HFF-Myc (cell line): ENCODE measurements at regions not wholly inside any gene's neighbourhood (a gene's known extent, or its start where the extent isn't known, plus 50 kb on each side); places are given as distances from the start of the nearest gene placed in this dataset.

Experiments used
- DNase-seq: peaks from one replicate; pipeline ENCODE4 v3.0.0-alpha.2; 2011; ENCODE audit warnings: low read depth; ENCODE audit errors: extremely low read depth
- H3K4me3 ChIP-seq: replicated peaks from 2 replicates; pipeline ENCODE4 v1.5.1; 2011; ENCODE audit warnings: low read depth, mild to moderate bottlenecking, control low read depth, low read length
- CTCF ChIP-seq: IDR thresholded peaks from 2 replicates; pipeline ENCODE4 v1.5.1; 2012; ENCODE audit warnings: mild to moderate bottlenecking, low read depth, low read length, control low read depth; ENCODE audit errors: missing control alignments

GRCh38 chr1:48164571-48164970 is 57.9 kb upstream of the SLC5A9 start:
- no peak for DNase-seq
- H3K4me3 ChIP-seq, result no peak overlapping the region
- no peak for TF ChIP-seq CTCF

GRCh38 chr1:48160486-48161132 is 61.9 kb upstream of the SLC5A9 start:
- TF ChIP-seq CTCF, result no peak
- H3K4me3 ChIP-seq, result no peak overlapping the region
- no peak for DNase-seq

- TF ChIP-seq CTCF, result no peak
- no peak overlapping the region for H3K4me3 ChIP-seq
- no peak for DNase-seq
Measured at GRCh38 chr1:48139275-48139674, 83.2 kb upstream of the SLC5A9 start.

GRCh38 chr1:48127735-48128685 is 94.5 kb upstream of the SLC5A9 start:
- no peak for TF ChIP-seq CTCF
- no peak overlapping the region for H3K4me3 ChIP-seq
- DNase-seq, result no peak

GRCh38 chr1:48123647-48124046 is 98.9 kb upstream of the SLC5A9 start:
- no peak for DNase-seq

GRCh38 chr1:48121955-48122354 is 100.6 kb upstream of the SLC5A9 start:
- no peak for TF ChIP-seq CTCF
- DNase-seq, result no peak
- no peak overlapping the region for H3K4me3 ChIP-seq

More at GRCh38 chr1:48123647-48124046, 98.9 kb upstream of the SLC5A9 start:
- no peak overlapping the region for H3K4me3 ChIP-seq
- no peak for TF ChIP-seq CTCF
